HCT116 (cell line): ENCODE measurements at regions not wholly inside any gene's neighbourhood (a gene's known extent, or its start where the extent isn't known, plus 50 kb on each side); places are given as distances from the start of the nearest gene placed in this dataset.

Experiments used
- ATAC-seq: fragments of 200-7000 bp; cut with Tn5 transposase; 2 replicates; pipeline ENCODE4 v1.9.1; 2020; ENCODE audit warnings: mild to moderate bottlenecking, moderate library complexity
- BruUV-seq: library from RNA; stranded (reverse); fragments of 400-500 nt; replicated peaks from 2 replicates; lab custom pipeline; 2021; lab: Mats Ljungman, UMichigan
- CTCF ChIA-PET: fragments of 300-600 bp; sonication (Branson Sonifier 250); formaldehyde crosslinking; loops from one replicate; lab custom pipeline; 2021; ENCODE audit warnings: antibody characterized with exemption; lab: Charles Lee
- POLR2A ChIA-PET: fragments of 300-600, 350-600 bp; sonication (Branson Sonifier 250); formaldehyde crosslinking; loops from one replicate; lab custom pipeline; 2021; ENCODE audit warnings: antibody characterized with exemption; lab: Charles Lee
- RAD21 ChIA-PET, 2 experiments: fragments of 300-600 bp; sonication (Branson Sonifier 250); formaldehyde crosslinking; loops; one replicate each; lab custom pipeline; 2023; ENCODE audit warnings: low total read pairs in 2 of 2; ENCODE audit not compliant: uncharacterized antibody in 2 of 2, unreplicated experiment in 2 of 2, low non-redundant PET in 1 of 2; lab: Charles Lee
- DNase-seq: peaks from one replicate; pipeline ENCODE4 v3.0.0-alpha.2; 2010; ENCODE audit warnings: low read depth, low spot score
- H2AFZ ChIP-seq: fragments of 200-600 bp; shearing (Covaris generic), sonication (generic); 2 replicates; pipeline ENCODE4 v1.6.1; 2017; ENCODE audit warnings: low read depth, mixed run types, mixed read lengths, antibody characterized with exemption, low read length; ENCODE audit not compliant: poor library complexity, severe bottlenecking
- H3K27ac ChIP-seq: 2 replicates; pipeline ENCODE4 v1.5.1; 2012; ENCODE audit warnings: low read depth, low read length
- H3K27me3 ChIP-seq: fragments of 200-600 bp; sonication (generic); 2 replicates; pipeline ENCODE4 v1.6.1; 2016; ENCODE audit warnings: mixed run types, low read length, mixed read lengths; ENCODE audit not compliant: insufficient read depth
- H3K36me3 ChIP-seq, 2 experiments: fragments of 200-500 bp in 1 of 2; fragments of 200-600 bp in 1 of 2; sonication (Bioruptor generic) in 1 of 2; sonication (generic) in 1 of 2; 2 replicates each; pipeline versions ENCODE4 v1.5.1 to v1.6.1; 2014 to 2016; ENCODE audit warnings: low read length in 2 of 2, inconsistent platforms in 1 of 2, mixed read lengths in 1 of 2, mixed run types in 1 of 2; ENCODE audit not compliant: insufficient read depth in 2 of 2, control insufficient read depth in 1 of 2
- H3K4me1 ChIP-seq, 2 experiments: fragments of 200-600 bp in 1 of 2; sonication (generic) in 1 of 2; 2 replicates each; pipeline versions ENCODE4 v1.5.1 to v1.6.1; 2012 to 2017; ENCODE audit warnings: low read length in 2 of 2, inconsistent platforms in 1 of 2, mild to moderate bottlenecking in 1 of 2, mixed read lengths in 1 of 2, mixed run types in 1 of 2, moderate library complexity in 1 of 2; ENCODE audit not compliant: insufficient read depth in 2 of 2, control insufficient read depth in 1 of 2
- H3K4me2 ChIP-seq: fragments of 200-600 bp; sonication (generic); 2 replicates; pipeline ENCODE4 v1.6.1; 2017; ENCODE audit warnings: mixed run types, low read length, mixed read lengths
- H3K4me3 ChIP-seq, 2 experiments: fragments of 200-600 bp in 1 of 2; sonication (generic) in 1 of 2; replicated peaks in 1 of 2; 2 replicates each; pipeline ENCODE4 v1.5.1; 2011 to 2016; ENCODE audit warnings: low read length in 2 of 2, control low read depth in 1 of 2, low read depth in 1 of 2, mild to moderate bottlenecking in 1 of 2, mixed read lengths in 1 of 2, mixed run types in 1 of 2
- H3K79me2 ChIP-seq: fragments of 200-600 bp; sonication (generic); 2 replicates; pipeline ENCODE4 v1.6.1; 2017; ENCODE audit warnings: mild to moderate bottlenecking, mixed run types, low read length, moderate library complexity, mixed read lengths; ENCODE audit not compliant: insufficient read depth
- H3K9ac ChIP-seq: fragments of 200-600 bp; sonication (generic); 2 replicates; pipeline ENCODE4 v1.6.1; 2016; ENCODE audit warnings: low read length, mixed read lengths
- H3K9me2 ChIP-seq: fragments of 200-600 bp; sonication (generic), shearing (Covaris generic); 2 replicates; pipeline ENCODE4 v1.6.1; 2017; ENCODE audit warnings: mixed run types, mild to moderate bottlenecking, moderate library complexity; ENCODE audit not compliant: insufficient read depth
- H3K9me3 ChIP-seq, 2 experiments: fragments of 200-500 bp in 1 of 2; fragments of 200-600 bp in 1 of 2; sonication (Bioruptor generic) in 1 of 2; sonication (generic) in 1 of 2; 2 replicates each; pipeline ENCODE4 v1.6.1; 2014 to 2017; ENCODE audit warnings: low read length in 2 of 2, mixed read lengths in 2 of 2, inconsistent platforms in 1 of 2, low read depth in 1 of 2, mild to moderate bottlenecking in 1 of 2, mixed run types in 1 of 2, moderate library complexity in 1 of 2; ENCODE audit not compliant: control insufficient read depth in 1 of 2, insufficient read depth in 1 of 2
- H4K20me1 ChIP-seq: fragments of 200-600 bp; sonication (generic), shearing (Covaris generic); 2 replicates; pipeline ENCODE4 v1.6.1; 2017; ENCODE audit warnings: mixed run types, mild to moderate bottlenecking, moderate library complexity; ENCODE audit not compliant: insufficient read depth
- CBX3 ChIP-seq: IDR thresholded peaks from 2 replicates; pipeline ENCODE4 v1.6.1; 2012; ENCODE audit warnings: low read depth
- EGR1 ChIP-seq: IDR thresholded peaks from 2 replicates; pipeline ENCODE4 v1.6.1; 2012; ENCODE audit warnings: low read depth
- EZH2 ChIP-seq: fragments of 200-600 bp; sonication (generic); IDR thresholded peaks from 2 replicates; pipeline ENCODE4 v1.6.1; 2017; ENCODE audit warnings: antibody characterized with exemption, mixed run types
- FOSL1 ChIP-seq: IDR thresholded peaks from 2 replicates; pipeline ENCODE4 v1.6.1; 2012; ENCODE audit warnings: low read depth
- JUND ChIP-seq: IDR thresholded peaks from 2 replicates; pipeline ENCODE4 v1.6.1; 2012
- SIN3A ChIP-seq: IDR thresholded peaks from 2 replicates; pipeline ENCODE4 v1.6.1; 2012; ENCODE audit warnings: low read depth
- SRF ChIP-seq: IDR thresholded peaks from 2 replicates; pipeline ENCODE4 v1.6.1; 2012; ENCODE audit warnings: low read depth
- ZBTB33 ChIP-seq: IDR thresholded peaks from 2 replicates; pipeline ENCODE4 v1.6.1; 2011; ENCODE audit warnings: mild to moderate bottlenecking, low read length, moderate library complexity; ENCODE audit not compliant: insufficient replicate concordance; ENCODE audit errors: extremely low read depth
- ZFX ChIP-seq: fragments of 450-650 bp; IDR thresholded peaks from 2 replicates; pipeline ENCODE4 v1.6.1; 2017
- ZNF274 ChIP-seq: fragments of 200-500 bp; sonication (Bioruptor generic); IDR thresholded peaks from 2 replicates; pipeline ENCODE4 v1.6.1; 2014; ENCODE audit warnings: mild to moderate bottlenecking, low read depth, low read length, inconsistent platforms
- intact Hi-C: fragments of 100-400 bp; cut with micrococcal nuclease; formaldehyde crosslinking; loops from 2 replicates; pipeline ENCODE4 v1.10.0; 2022
- TF ChIP-seq, protein P1 (sequence below): IDR thresholded peaks from 2 replicates; pipeline ENCODE4 v1.6.1; 2012; ENCODE audit warnings: low read depth
- TF ChIP-seq, protein P2 (sequence below): IDR thresholded peaks from 2 replicates; pipeline ENCODE4 v1.6.1; 2012

- ChIA-PET CTCF (no interaction called here), RAD21 (no interaction called here)
- no peaks in the 10 kb centered on the region for H3K9me3 ChIP-seq
- no peaks in the 10 kb centered on the region for H3K4me1 ChIP-seq
- intact Hi-C loops = no loop called here
- no peaks in the 10 kb centered on the region for H3K79me2 ChIP-seq
- no peak for DNase-seq
- no peak for ATAC-seq
- H3K27ac ChIP-seq = no peak overlapping the region
- no peaks in the 10 kb centered on the region for H4K20me1 ChIP-seq
- TF ChIP-seq EZH2 (no peak), SRF (no peak), SIN3A (no peak)
- TF ChIP-seq, protein P1, sequence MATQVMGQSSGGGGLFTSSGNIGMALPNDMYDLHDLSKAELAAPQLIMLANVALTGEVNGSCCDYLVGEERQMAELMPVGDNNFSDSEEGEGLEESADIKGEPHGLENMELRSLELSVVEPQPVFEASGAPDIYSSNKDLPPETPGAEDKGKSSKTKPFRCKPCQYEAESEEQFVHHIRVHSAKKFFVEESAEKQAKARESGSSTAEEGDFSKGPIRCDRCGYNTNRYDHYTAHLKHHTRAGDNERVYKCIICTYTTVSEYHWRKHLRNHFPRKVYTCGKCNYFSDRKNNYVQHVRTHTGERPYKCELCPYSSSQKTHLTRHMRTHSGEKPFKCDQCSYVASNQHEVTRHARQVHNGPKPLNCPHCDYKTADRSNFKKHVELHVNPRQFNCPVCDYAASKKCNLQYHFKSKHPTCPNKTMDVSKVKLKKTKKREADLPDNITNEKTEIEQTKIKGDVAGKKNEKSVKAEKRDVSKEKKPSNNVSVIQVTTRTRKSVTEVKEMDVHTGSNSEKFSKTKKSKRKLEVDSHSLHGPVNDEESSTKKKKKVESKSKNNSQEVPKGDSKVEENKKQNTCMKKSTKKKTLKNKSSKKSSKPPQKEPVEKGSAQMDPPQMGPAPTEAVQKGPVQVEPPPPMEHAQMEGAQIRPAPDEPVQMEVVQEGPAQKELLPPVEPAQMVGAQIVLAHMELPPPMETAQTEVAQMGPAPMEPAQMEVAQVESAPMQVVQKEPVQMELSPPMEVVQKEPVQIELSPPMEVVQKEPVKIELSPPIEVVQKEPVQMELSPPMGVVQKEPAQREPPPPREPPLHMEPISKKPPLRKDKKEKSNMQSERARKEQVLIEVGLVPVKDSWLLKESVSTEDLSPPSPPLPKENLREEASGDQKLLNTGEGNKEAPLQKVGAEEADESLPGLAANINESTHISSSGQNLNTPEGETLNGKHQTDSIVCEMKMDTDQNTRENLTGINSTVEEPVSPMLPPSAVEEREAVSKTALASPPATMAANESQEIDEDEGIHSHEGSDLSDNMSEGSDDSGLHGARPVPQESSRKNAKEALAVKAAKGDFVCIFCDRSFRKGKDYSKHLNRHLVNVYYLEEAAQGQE = no peak
- TF ChIP-seq, all 23 proteins: peak for 0
- Histone ChIP-seq H3K27me3 (no peaks in the 10 kb centered on the region), H3K9me2 (no peaks in the 10 kb centered on the region), H3K9ac (no peak overlapping the region), H3K4me2 (no peak overlapping the region), H3K4me3 (no peak overlapping the region), H2AFZ (no peak overlapping the region), H3K36me3 (no peaks in the 10 kb centered on the region)
- BruUV-seq = no TSS peak
- POLR2A ChIA-PET = no interaction called here
Measured at GRCh38 chr2:187206071-187206470, 242.0 kb downstream of the CALCRL start.

DNA sequence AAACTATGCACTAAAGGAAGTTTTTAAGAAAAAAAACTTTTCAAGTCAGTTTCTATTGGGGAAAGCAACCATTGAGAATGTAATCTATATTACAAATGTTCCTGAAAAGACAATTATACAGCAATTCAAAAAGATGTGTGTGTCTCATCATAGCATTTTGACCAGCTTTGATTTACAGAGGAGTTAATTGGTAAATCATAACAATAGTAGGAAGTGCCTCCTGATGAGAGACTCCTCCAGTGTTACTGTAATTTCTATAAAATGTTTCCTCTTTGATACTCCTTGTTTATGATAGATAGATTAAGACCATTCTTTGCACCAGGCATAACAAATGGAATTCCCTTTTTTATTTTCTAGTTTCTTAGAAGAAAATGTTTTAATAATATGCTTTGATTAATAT, 249.9 kb downstream of the CALCRL start:
- no peaks in the 10 kb centered on the region for H3K36me3 ChIP-seq
- RAD21 ChIA-PET = no interaction called here
- POLR2A ChIA-PET = no interaction called here
- H3K9ac ChIP-seq = no peak overlapping the region
- intact Hi-C loops = no loop called here
- no peak overlapping the region for H3K27ac ChIP-seq
- H3K4me1 ChIP-seq = no peaks in the 10 kb centered on the region
- BruUV-seq = no TSS peak
- H3K27me3 ChIP-seq = no peaks in the 10 kb centered on the region
- H3K9me3 ChIP-seq = no peaks in the 10 kb centered on the region
- H3K4me3 ChIP-seq = no peak overlapping the region
- no peak overlapping the region for H3K4me2 ChIP-seq
- ATAC-seq (no peak), DNase-seq (no peak)
- 0 out of 2 replicates have a peak, but pooled peaks cover 5% of the 10 kb centered on the region for H3K9me2 ChIP-seq
- no peaks in the 10 kb centered on the region for H3K79me2 ChIP-seq
- TF ChIP-seq EGR1 = no peak
- TF ChIP-seq ZBTB33 = no peak
- TF ChIP-seq, protein P1 = no peak
- TF ChIP-seq CBX3 = no peak
- TF ChIP-seq JUND = no peak
- TF ChIP-seq ZNF274 = no peak
- TF ChIP-seq, protein P2, sequence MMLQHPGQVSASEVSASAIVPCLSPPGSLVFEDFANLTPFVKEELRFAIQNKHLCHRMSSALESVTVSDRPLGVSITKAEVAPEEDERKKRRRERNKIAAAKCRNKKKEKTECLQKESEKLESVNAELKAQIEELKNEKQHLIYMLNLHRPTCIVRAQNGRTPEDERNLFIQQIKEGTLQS = no peak
- no peak for TF ChIP-seq FOSL1
- TF ChIP-seq ZFX = no peak
- CTCF ChIA-PET = no interaction called here
- H4K20me1 ChIP-seq = no peaks in the 10 kb centered on the region
- no peak overlapping the region for H2AFZ ChIP-seq
